HL-60 (cell line): ENCODE measurements at regions not wholly inside any gene's neighbourhood (a gene's known extent, or its start where the extent isn't known, plus 50 kb on each side); places are given as distances from the start of the nearest gene placed in this dataset.

Source experiments
- DNase-seq, 2 experiments: peaks; one replicate each; pipeline ENCODE4 v3.0.0-alpha.2; 2010 to 2020; ENCODE audit warnings: low read depth in 1 of 2, low spot score in 1 of 2
- H3K27ac ChIP-seq: fragments of 250-450 bp; sonication (Bioruptor Pico); replicated peaks from 2 replicates; pipeline ENCODE4 v1.5.1; 2020; ENCODE audit warnings: mild to moderate bottlenecking, moderate library complexity
- H3K27me3 ChIP-seq: fragments of 250-450 bp; sonication (Bioruptor Pico); 2 replicates; pipeline ENCODE4 v1.5.1; 2021; ENCODE audit warnings: mild to moderate bottlenecking, moderate library complexity; ENCODE audit not compliant: insufficient read depth, poor library complexity, severe bottlenecking
- H3K4me3 ChIP-seq: replicated peaks from 2 replicates; pipeline ENCODE4 v1.5.1; 2011; ENCODE audit warnings: mild to moderate bottlenecking, control low read depth, low read length; ENCODE audit not compliant: insufficient read depth
- GABPA ChIP-seq: IDR thresholded peaks from 2 replicates; pipeline ENCODE4 v1.6.1; 2012; ENCODE audit warnings: low read depth
- POLR2AphosphoS5 ChIP-seq: IDR thresholded peaks from 2 replicates; pipeline ENCODE4 v1.6.1; 2012; ENCODE audit warnings: low read depth
- SPI1 ChIP-seq: IDR thresholded peaks from 2 replicates; pipeline ENCODE4 v1.6.1; 2012; ENCODE audit warnings: low read depth, mild to moderate bottlenecking, borderline replicate concordance
- TF ChIP-seq, protein P1 (sequence below): IDR thresholded peaks from 2 replicates; pipeline ENCODE4 v1.6.1; 2012; ENCODE audit warnings: low read depth; ENCODE audit not compliant: insufficient replicate concordance
- TF ChIP-seq, protein P2 (sequence below): IDR thresholded peaks from one replicate; pipeline ENCODE4 v1.5.1; 2011; ENCODE audit warnings: low read length, control low read depth, inconsistent platforms; ENCODE audit not compliant: insufficient read depth

DNA sequence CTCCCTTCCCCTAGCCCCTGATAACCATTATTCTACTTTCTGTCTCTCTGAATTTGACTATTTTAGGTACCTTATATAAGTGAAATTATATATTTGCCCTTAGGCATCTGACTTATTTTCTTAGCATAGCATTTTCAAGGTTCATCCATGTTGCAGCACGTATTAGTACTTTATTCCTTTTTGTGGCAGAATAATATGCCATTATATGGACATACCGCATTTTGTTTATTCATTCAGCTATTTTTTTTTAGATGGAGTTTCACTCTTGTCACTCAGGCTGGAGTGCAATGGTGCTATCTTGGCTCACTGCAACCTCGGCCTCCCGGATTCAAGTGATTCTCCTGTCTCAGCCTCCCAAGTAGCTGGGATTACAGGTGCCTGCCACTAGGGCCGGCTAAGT is 326.2 kb upstream of the PLXNA2 start:
- DNase-seq: no peak
- Histone ChIP-seq H3K27me3 (no peaks in the 10 kb centered on the region), H3K27ac (no peak overlapping the region), H3K4me3 (no peak overlapping the region)
- TF ChIP-seq, protein P1, sequence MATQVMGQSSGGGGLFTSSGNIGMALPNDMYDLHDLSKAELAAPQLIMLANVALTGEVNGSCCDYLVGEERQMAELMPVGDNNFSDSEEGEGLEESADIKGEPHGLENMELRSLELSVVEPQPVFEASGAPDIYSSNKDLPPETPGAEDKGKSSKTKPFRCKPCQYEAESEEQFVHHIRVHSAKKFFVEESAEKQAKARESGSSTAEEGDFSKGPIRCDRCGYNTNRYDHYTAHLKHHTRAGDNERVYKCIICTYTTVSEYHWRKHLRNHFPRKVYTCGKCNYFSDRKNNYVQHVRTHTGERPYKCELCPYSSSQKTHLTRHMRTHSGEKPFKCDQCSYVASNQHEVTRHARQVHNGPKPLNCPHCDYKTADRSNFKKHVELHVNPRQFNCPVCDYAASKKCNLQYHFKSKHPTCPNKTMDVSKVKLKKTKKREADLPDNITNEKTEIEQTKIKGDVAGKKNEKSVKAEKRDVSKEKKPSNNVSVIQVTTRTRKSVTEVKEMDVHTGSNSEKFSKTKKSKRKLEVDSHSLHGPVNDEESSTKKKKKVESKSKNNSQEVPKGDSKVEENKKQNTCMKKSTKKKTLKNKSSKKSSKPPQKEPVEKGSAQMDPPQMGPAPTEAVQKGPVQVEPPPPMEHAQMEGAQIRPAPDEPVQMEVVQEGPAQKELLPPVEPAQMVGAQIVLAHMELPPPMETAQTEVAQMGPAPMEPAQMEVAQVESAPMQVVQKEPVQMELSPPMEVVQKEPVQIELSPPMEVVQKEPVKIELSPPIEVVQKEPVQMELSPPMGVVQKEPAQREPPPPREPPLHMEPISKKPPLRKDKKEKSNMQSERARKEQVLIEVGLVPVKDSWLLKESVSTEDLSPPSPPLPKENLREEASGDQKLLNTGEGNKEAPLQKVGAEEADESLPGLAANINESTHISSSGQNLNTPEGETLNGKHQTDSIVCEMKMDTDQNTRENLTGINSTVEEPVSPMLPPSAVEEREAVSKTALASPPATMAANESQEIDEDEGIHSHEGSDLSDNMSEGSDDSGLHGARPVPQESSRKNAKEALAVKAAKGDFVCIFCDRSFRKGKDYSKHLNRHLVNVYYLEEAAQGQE: no peak
- TF ChIP-seq SPI1: no peak
- TF ChIP-seq POLR2AphosphoS5: no peak
- no peak for TF ChIP-seq GABPA
- TF ChIP-seq, protein P2, sequence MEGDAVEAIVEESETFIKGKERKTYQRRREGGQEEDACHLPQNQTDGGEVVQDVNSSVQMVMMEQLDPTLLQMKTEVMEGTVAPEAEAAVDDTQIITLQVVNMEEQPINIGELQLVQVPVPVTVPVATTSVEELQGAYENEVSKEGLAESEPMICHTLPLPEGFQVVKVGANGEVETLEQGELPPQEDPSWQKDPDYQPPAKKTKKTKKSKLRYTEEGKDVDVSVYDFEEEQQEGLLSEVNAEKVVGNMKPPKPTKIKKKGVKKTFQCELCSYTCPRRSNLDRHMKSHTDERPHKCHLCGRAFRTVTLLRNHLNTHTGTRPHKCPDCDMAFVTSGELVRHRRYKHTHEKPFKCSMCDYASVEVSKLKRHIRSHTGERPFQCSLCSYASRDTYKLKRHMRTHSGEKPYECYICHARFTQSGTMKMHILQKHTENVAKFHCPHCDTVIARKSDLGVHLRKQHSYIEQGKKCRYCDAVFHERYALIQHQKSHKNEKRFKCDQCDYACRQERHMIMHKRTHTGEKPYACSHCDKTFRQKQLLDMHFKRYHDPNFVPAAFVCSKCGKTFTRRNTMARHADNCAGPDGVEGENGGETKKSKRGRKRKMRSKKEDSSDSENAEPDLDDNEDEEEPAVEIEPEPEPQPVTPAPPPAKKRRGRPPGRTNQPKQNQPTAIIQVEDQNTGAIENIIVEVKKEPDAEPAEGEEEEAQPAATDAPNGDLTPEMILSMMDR: no peak

DNA sequence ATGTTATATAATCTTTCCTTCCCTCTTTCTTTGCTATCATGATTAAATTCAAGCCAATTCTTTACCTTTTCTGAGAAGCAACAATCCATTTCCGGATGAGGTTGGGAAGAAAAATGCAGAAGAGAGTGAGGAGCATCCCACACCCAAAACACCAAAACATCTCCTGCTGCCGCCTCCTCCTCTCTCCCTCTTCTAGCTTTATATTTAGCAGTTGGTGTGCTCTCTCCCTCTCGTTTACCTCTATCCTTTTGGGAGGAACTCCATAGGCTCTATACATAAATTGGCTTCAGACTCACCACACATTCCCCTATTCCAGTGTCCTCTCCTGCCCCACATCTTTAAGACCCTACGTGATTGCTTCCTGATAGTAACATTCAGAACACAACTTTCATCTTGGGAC is 332.2 kb upstream of the PLXNA2 start:
- H3K27ac ChIP-seq: no peak overlapping the region
- no peaks in the 10 kb centered on the region for H3K27me3 ChIP-seq
- DNase-seq: no peak
- no peak overlapping the region for H3K4me3 ChIP-seq
- TF ChIP-seq, protein P2: no peak
- no peak for TF ChIP-seq SPI1
- TF ChIP-seq GABPA: no peak
- TF ChIP-seq, protein P1: no peak
- no peak for TF ChIP-seq POLR2AphosphoS5

DNA sequence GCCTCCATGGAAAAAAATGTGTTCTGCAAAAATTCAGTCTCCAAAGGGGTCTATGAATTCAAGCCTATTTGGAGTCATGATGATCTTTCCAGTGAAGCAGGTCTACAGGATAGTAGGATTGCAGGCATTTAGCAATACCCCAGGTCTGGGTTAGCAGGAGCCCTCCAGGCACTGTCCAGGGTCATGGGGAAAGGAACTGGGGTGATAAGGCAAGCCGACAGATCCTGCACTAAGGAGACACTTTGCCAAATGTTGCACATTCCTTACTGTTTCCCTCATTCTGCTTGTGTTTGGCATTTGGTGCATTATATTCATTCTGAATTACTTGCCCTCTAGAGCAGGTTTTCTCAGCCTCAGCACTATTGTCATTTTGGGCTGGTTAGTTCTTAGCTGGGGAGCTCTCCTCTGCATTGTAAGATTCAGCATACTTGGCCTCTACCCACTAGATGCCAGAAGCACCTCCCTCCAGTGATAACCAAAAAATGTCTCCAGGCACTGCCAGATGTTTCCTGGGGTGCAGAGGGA is 333.3 kb upstream of the PLXNA2 start:
- TF ChIP-seq, protein P1: no peak
- TF ChIP-seq SPI1 (no peak), POLR2AphosphoS5 (no peak), GABPA (no peak)
- TF ChIP-seq, protein P2: no peak
- no peaks in the 10 kb centered on the region for H3K27me3 ChIP-seq
- H3K27ac ChIP-seq: no peak overlapping the region
- DNase-seq: no peak
- H3K4me3 ChIP-seq: no peak overlapping the region
